HG03571 (cell line): ENCODE measurements at regions not wholly inside any gene's neighbourhood (a gene's known extent, or its start where the extent isn't known, plus 50 kb on each side); places are given as distances from the start of the nearest gene placed in this dataset.
"Not testable (repeated sequence)": the region's sequence is repeated elsewhere in the genome, so short reads cannot be mapped to it uniquely, and the experiment has no call there.

Experiments used
- ATAC-seq: cut with Tn5 transposase; IDR thresholded peaks from one replicate; pipeline ENCODE4 v1.9.1; 2021; ENCODE audit not compliant: unreplicated experiment

DNA sequence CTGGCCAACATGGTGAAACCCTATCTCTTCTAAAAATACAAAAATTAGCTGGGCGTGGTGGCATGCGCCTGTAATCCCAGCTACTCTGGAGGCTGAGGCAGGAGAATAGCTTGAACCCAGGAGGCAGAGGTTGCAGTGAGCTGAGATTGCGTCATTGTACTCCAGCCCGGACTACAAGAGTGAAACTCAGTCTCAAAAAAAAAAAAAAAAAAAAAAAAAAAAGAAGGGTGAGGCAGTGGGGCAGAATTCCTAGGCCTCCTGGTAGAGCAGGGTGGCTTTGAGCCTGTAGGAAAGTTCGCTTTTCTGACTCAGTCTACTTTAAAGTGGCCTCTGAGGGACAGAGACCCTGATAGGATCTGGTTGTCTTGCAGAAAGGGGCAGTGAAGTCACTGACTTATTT is 60.8 kb upstream of the GTF3A start:
- not testable (repeated sequence) for ATAC-seq

GRCh38 chr13:27367570-27367969 is 56.8 kb upstream of the GTF3A start:
- no peak for ATAC-seq

- no peak for ATAC-seq
Measured at GRCh38 chr13:27370305-27370872, 54.0 kb upstream of the GTF3A start.

DNA sequence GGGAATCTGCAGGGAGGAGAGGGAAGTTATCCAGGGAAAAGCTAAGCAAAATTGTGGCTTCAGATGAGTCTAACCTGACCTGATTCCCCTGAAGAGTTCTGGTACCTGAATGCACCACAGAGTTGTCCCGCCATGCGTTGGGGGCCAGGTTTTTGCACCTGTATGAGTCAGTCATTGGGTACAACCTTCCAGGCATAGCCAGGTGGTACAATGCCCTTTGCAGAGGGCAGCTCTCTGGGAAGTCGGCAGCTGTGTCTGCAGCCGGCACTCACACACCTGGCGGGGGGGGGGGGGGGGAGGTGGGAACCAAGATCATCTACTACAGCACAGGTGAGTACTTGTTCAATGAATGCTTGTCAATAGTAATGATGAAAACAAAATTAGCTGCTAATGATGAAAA is 52.5 kb upstream of the GTF3A start:
- ATAC-seq: no peak

DNA sequence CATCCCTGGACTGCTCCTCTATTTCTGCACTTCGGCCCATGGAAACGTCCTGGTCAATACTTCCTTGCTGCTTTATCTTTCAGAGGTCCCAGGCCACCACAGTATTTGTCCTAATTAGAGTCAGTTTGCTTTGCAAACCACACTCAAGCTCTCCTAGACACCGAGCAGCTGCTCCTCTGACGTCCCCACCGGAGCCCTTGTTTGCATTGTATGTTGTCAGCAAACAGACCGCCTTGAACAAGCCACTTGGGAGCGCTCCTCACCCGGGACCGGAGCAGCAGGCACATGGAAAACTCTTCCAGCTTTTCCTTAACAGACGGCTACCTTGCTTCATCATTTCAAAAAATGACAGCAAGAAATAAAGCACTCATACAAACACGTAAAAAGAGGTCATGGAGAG is 51.5 kb upstream of the GTF3A start:
- ATAC-seq: no peak

GRCh38 chr13:27374126-27374613 is 50.2 kb upstream of the GTF3A start:
- ATAC-seq: no peak
